Epithelial cell of proximal tubule (primary cell): ENCODE measurements at regions not wholly inside any gene's neighbourhood (a gene's known extent, or its start where the extent isn't known, plus 50 kb on each side); places are given as distances from the start of the nearest gene placed in this dataset.

Experiments used
- DNase-seq: peaks from one replicate; pipeline ENCODE4 v3.0.0-alpha.2; 2011; ENCODE audit warnings: low read depth
- H3K4me3 ChIP-seq: 2 replicates; pipeline ENCODE4 v1.5.1; 2011; ENCODE audit warnings: low read depth, mild to moderate bottlenecking, low read length
- TF ChIP-seq, protein P1 (sequence below): conservative IDR thresholded peaks from 2 replicates; pipeline ENCODE4 v1.5.1; 2012; ENCODE audit warnings: low read depth, mild to moderate bottlenecking, low read length

DNA sequence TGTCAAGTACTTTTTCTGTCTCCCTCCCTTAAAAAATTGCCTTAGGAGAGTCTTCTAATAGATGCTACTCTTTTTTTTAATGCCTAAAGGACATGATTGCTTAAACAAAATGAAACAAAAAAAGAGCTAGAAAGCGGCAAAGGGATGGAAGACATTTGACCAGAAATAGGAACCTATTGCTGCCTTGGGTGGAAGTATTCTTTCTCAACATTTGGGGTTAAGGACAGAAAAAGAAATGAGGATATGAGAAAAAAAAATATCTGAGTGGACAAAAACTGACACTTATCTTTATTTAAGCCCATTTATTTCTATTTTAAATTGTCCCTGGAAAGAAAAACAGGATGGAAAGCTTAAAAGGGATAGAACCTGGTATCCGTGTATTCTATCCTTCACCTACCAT is 664.9 kb upstream of the CITED2 start:
- H3K4me3 ChIP-seq = no peak overlapping the region
- DNase-seq = no peak
- TF ChIP-seq, protein P1, sequence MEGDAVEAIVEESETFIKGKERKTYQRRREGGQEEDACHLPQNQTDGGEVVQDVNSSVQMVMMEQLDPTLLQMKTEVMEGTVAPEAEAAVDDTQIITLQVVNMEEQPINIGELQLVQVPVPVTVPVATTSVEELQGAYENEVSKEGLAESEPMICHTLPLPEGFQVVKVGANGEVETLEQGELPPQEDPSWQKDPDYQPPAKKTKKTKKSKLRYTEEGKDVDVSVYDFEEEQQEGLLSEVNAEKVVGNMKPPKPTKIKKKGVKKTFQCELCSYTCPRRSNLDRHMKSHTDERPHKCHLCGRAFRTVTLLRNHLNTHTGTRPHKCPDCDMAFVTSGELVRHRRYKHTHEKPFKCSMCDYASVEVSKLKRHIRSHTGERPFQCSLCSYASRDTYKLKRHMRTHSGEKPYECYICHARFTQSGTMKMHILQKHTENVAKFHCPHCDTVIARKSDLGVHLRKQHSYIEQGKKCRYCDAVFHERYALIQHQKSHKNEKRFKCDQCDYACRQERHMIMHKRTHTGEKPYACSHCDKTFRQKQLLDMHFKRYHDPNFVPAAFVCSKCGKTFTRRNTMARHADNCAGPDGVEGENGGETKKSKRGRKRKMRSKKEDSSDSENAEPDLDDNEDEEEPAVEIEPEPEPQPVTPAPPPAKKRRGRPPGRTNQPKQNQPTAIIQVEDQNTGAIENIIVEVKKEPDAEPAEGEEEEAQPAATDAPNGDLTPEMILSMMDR = no peak

DNA sequence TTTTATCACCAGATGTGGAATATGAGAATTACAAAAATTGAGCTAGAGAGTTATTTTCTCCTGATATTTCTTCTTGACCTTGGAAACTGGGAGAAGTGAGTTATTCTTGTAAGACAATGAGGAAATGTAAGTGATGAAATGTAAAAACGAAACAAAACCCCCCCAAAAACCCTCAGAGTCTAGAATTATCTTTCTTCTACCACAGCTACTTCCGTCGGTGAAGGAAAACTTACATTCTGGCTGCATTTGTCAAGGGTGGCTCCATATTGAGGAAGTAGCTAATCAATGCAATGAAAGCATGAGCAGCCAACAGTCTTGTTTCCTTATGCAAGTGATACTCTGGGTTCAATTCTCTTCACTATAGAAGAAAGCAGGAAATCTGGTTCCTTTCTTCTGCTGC is 661.7 kb upstream of the CITED2 start:
- no peak overlapping the region for H3K4me3 ChIP-seq
- DNase-seq = no peak
- TF ChIP-seq, protein P1 = no peak

DNA sequence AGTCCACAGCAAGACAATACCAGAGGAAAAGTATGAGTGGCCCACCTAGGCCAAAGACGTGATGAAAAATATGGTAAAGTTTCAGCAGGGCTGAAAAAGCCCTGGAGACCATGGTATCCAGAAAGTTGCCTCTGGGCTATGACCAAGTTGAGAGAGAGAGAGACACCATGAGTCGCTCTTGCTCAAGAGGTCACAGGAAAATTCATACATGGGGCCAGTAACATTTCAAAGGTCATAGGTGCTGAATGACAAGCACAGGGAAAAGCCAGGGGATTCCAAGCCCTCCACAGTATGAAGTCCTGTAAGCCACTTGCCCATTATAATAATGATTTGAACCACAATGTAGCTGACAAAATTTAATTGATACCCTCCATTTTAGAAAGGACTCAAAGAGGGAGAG is 657.7 kb upstream of the CITED2 start:
- DNase-seq = no peak
- no peak overlapping the region for H3K4me3 ChIP-seq
- TF ChIP-seq, protein P1 = no peak

DNA sequence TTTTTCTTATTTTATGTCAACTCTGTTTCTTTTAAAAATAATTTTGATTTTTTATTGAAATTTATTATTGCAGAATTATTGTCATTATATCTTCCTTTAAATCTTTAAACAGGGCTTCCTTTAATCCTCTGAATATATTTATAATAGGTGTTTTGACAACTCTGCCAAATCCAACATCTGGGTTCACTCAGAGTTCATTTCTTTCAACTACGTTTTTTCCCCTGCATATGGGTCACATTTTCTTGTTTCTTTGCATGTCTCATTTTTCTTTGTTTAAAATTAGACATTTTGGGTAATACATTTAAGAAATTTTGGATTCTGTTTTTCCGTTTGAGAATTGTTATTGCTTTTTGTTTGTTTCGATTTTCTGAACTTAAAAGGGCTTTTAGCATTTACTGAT is 655.1 kb upstream of the CITED2 start:
- TF ChIP-seq, protein P1 = no peak
- H3K4me3 ChIP-seq = no peak overlapping the region

GRCh38 chr6:140027219-140027618 is 652.8 kb upstream of the CITED2 start:
- TF ChIP-seq, protein P1 = no peak
- no peak for DNase-seq
- no peak overlapping the region for H3K4me3 ChIP-seq

More for the DNA sequence above, 655.1 kb upstream of the CITED2 start:
- no peak for DNase-seq

DNA sequence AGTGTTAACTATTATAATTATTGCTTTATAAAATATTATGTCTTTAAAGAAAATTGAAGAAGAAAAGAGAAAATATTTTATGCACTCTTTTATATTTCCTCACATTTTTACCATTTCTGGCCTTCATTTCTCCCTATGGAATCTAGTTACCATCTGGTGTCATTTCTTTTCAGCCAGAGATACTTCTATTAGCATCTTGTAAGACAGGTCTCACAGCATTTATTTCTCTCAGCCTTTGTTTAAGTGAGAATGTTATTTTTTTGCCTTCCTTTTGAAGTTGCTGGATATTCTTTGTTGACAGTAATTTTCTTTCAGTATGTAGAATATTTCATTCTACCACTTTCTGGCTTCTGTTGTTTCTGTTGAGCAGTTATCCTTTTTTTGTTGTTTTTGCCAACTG is 652.1 kb upstream of the CITED2 start:
- TF ChIP-seq, protein P1 = no peak
- no peak for DNase-seq
- no peak overlapping the region for H3K4me3 ChIP-seq

DNA sequence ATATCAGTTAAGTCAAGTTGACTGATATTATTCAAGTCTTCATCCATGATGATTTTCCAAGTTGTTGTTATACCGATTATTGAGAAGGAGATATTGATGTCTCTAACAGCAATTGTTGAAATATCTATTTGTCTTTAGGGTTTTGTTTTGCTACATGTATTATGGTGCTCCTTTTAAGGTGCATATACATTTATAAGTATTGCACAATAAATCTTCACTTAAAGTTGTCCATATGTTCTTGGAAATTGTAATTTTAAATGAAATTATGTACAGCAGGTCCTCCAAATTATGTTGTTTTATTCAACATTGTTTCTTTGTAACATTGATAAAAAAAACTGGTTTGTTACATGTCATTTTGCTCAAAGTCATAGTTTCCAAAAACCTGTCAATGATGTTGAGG is 650.7 kb upstream of the CITED2 start:
- DNase-seq = no peak
- TF ChIP-seq, protein P1 = no peak
- no peak overlapping the region for H3K4me3 ChIP-seq
